Muscle of leg (tissue), 3 donors: ENCODE measurements at regions not wholly inside any gene's neighbourhood (a gene's known extent, or its start where the extent isn't known, plus 50 kb on each side); places are given as distances from the start of the nearest gene placed in this dataset.

ENCODE experiments used
- DNase-seq: peaks from one replicate; pipeline ENCODE4 v3.0.0; 2013
- H3K27ac ChIP-seq: one replicate; pipeline ENCODE4 v1.5.1; 2013; ENCODE audit warnings: mild to moderate bottlenecking, low read length, control low read depth
- H3K27me3 ChIP-seq: one replicate; pipeline ENCODE4 v1.6.1; 2013; ENCODE audit warnings: low read length; ENCODE audit not compliant: control insufficient read depth, insufficient read depth
- H3K36me3 ChIP-seq: one replicate; pipeline ENCODE4 v1.6.1; 2013; ENCODE audit warnings: low read length; ENCODE audit not compliant: control insufficient read depth, insufficient read depth
- H3K4me1 ChIP-seq: one replicate; pipeline ENCODE4 v1.6.1; 2013; ENCODE audit warnings: low read length; ENCODE audit not compliant: control insufficient read depth, insufficient read depth
- H3K4me3 ChIP-seq: one replicate; pipeline ENCODE4 v1.5.1; 2013; ENCODE audit warnings: low read length, control low read depth
- H3K9me3 ChIP-seq: replicated peaks from 2 replicates; pipeline ENCODE4 v1.6.1; 2013; ENCODE audit warnings: low read depth, low read length; ENCODE audit not compliant: control insufficient read depth
- WGBS: methylation state at CpG from one replicate; pipeline ENCODE4 v1.1.5; 2013; ENCODE audit warnings: missing lambda C conversion rate; ENCODE audit not compliant: insufficient coverage; 5-methylcytosine and 5-hydroxymethylcytosine counted together

GRCh38 chr2:195049372-195050031 is 607.5 kb upstream of the SLC39A10 start:
- Histone ChIP-seq H3K27me3 (no peaks in the 10 kb centered on the region), H3K27ac (no peak overlapping the region), H3K36me3 (no peaks in the 10 kb centered on the region), H3K4me1 (no peaks in the 10 kb centered on the region), H3K9me3 (no peaks in the 10 kb centered on the region), H3K4me3 (no peak overlapping the region)
- no CpG with 5 or more reads among the region's 1 CpG for WGBS
- no peak for DNase-seq

- H3K27ac ChIP-seq: no peak overlapping the region
- no peak for DNase-seq
- no peaks in the 10 kb centered on the region for H3K9me3 ChIP-seq
- no peaks in the 10 kb centered on the region for H3K36me3 ChIP-seq
- no CpG with 5 or more reads among the region's 2 CpGs for WGBS
- H3K4me3 ChIP-seq: no peak overlapping the region
- no peaks in the 10 kb centered on the region for H3K4me1 ChIP-seq
- H3K27me3 ChIP-seq: no peaks in the 10 kb centered on the region
These were observed 609.1 kb upstream of the SLC39A10 start for GRCh38 chr2:195047955-195048354.

GRCh38 chr2:195044801-195045200 is 612.2 kb upstream of the SLC39A10 start:
- Histone ChIP-seq H3K27me3 (no peaks in the 10 kb centered on the region), H3K9me3 (no peaks in the 10 kb centered on the region), H3K4me3 (no peak overlapping the region), H3K36me3 (no peaks in the 10 kb centered on the region), H3K4me1 (no peaks in the 10 kb centered on the region), H3K27ac (no peak overlapping the region)
- no CpG with 5 or more reads among the region's 1 CpG for WGBS
- no peak for DNase-seq

GRCh38 chr2:195038153-195038552 is 618.9 kb upstream of the SLC39A10 start:
- H3K4me3 ChIP-seq: no peak overlapping the region
- peak; percentile 9 for DNase-seq
- WGBS: 58% methylated on average over 2 of the region's 2 CpGs
- no peak overlapping the region for H3K27ac ChIP-seq
- H3K4me1 ChIP-seq: no peaks in the 10 kb centered on the region
- no peaks in the 10 kb centered on the region for H3K36me3 ChIP-seq
- H3K9me3 ChIP-seq: no peaks in the 10 kb centered on the region
- H3K27me3 ChIP-seq: no peaks in the 10 kb centered on the region

- WGBS: 95% methylated on average over 2 of the region's 2 CpGs
- H3K4me1 ChIP-seq: no peaks in the 10 kb centered on the region
- no peaks in the 10 kb centered on the region for H3K27me3 ChIP-seq
- DNase-seq: no peak
- H3K4me3 ChIP-seq: no peak overlapping the region
- H3K27ac ChIP-seq: no peak overlapping the region
- no peaks in the 10 kb centered on the region for H3K9me3 ChIP-seq
- H3K36me3 ChIP-seq: no peaks in the 10 kb centered on the region
These were observed 620.0 kb upstream of the SLC39A10 start for GRCh38 chr2:195037045-195037444.

- Histone ChIP-seq H3K9me3 (no peaks in the 10 kb centered on the region), H3K27me3 (no peaks in the 10 kb centered on the region), H3K36me3 (no peaks in the 10 kb centered on the region), H3K4me3 (no peak overlapping the region), H3K27ac (no peak overlapping the region), H3K4me1 (no peaks in the 10 kb centered on the region)
- no CpG with 5 or more reads among the region's 1 CpG for WGBS
- DNase-seq: peak; percentile 69
These were observed 625.6 kb upstream of the SLC39A10 start for GRCh38 chr2:195031411-195031810.

GRCh38 chr2:195029804-195030654 is 627.0 kb upstream of the SLC39A10 start:
- H3K36me3 ChIP-seq: no peaks in the 10 kb centered on the region
- no peaks in the 10 kb centered on the region for H3K9me3 ChIP-seq
- H3K27me3 ChIP-seq: no peaks in the 10 kb centered on the region
- no peak overlapping the region for H3K4me3 ChIP-seq
- no peak overlapping the region for H3K27ac ChIP-seq
- no CpG with 5 or more reads among the region's 4 CpGs for WGBS
- H3K4me1 ChIP-seq: no peaks in the 10 kb centered on the region
- DNase-seq: no peak

- Histone ChIP-seq H3K9me3 (no peaks in the 10 kb centered on the region), H3K36me3 (no peaks in the 10 kb centered on the region), H3K27ac (no peak overlapping the region), H3K4me1 (no peaks in the 10 kb centered on the region), H3K27me3 (no peaks in the 10 kb centered on the region), H3K4me3 (no peak overlapping the region)
- WGBS: 48% methylated on average over 4 of the region's 4 CpGs
- no peak for DNase-seq
These were observed 629.1 kb upstream of the SLC39A10 start for GRCh38 chr2:195027947-195028346.

GRCh38 chr2:195026261-195026660 is 630.8 kb upstream of the SLC39A10 start:
- no peak overlapping the region for H3K4me3 ChIP-seq
- H3K4me1 ChIP-seq: no peaks in the 10 kb centered on the region
- DNase-seq: no peak
- WGBS: no CpG with 5 or more reads among the region's 1 CpG
- no peaks in the 10 kb centered on the region for H3K27me3 ChIP-seq
- H3K9me3 ChIP-seq: no peaks in the 10 kb centered on the region
- no peak overlapping the region for H3K27ac ChIP-seq
- no peaks in the 10 kb centered on the region for H3K36me3 ChIP-seq

- H3K9me3 ChIP-seq: no peaks in the 10 kb centered on the region
- DNase-seq: no peak
- H3K4me3 ChIP-seq: no peak overlapping the region
- no peaks in the 10 kb centered on the region for H3K36me3 ChIP-seq
- H3K27me3 ChIP-seq: no peaks in the 10 kb centered on the region
- no peak overlapping the region for H3K27ac ChIP-seq
- H3K4me1 ChIP-seq: no peaks in the 10 kb centered on the region
- no CpG with 5 or more reads among the region's 4 CpGs for WGBS
These were observed 634.6 kb upstream of the SLC39A10 start for GRCh38 chr2:195022508-195022830.
